Stimulated activated CD4-positive, alpha-beta T cell treated with anti-CD3 and anti-CD28 coated beads, Interleukin-1b, Interleukin-23, amount 100 ng/mL, for 4 hours (primary cell): ENCODE measurements at regions not wholly inside any gene's neighbourhood (a gene's known extent, or its start where the extent isn't known, plus 50 kb on each side); places are given as distances from the start of the nearest gene placed in this dataset.
"Not testable (repeated sequence)": the region's sequence is repeated elsewhere in the genome, so short reads cannot be mapped to it uniquely, and the experiment has no call there.

Experiments used
- DNase-seq, 2 donors: peaks; one replicate each; pipeline ENCODE4 v3.0.0-alpha.2; 2020; ENCODE audit warnings: low read depth in 2 of 2

GRCh38 chr3:158026236-158026635 lies 80.0 kb downstream of the SHOX2 start:
- DNase-seq: no peak

GRCh38 chr3:158019897-158020296 lies 86.3 kb downstream of the SHOX2 start:
- not testable (repeated sequence) for DNase-seq

GRCh38 chr3:158018462-158018861 lies 87.8 kb downstream of the SHOX2 start:
- DNase-seq: no peak

DNA sequence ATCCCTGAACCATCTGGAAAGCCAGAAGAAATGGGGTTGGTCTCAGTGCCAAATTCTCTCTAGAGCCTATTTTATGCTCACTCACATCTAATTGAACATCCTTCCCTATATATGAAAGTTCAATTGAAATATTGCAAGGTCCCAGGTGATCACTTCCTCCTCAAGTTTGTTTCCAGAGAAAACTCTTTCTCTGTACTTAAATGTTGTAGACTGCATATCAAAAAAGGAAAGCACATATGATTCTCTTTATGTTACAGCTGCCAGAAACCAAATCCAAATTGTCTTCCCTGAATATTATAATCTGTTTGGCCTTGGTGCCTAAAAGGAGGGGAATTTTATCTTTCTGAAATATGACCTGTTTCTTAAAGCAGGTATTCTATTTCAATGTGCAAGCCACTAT lies 93.3 kb downstream of the SHOX2 start:
- no peak for DNase-seq

DNA sequence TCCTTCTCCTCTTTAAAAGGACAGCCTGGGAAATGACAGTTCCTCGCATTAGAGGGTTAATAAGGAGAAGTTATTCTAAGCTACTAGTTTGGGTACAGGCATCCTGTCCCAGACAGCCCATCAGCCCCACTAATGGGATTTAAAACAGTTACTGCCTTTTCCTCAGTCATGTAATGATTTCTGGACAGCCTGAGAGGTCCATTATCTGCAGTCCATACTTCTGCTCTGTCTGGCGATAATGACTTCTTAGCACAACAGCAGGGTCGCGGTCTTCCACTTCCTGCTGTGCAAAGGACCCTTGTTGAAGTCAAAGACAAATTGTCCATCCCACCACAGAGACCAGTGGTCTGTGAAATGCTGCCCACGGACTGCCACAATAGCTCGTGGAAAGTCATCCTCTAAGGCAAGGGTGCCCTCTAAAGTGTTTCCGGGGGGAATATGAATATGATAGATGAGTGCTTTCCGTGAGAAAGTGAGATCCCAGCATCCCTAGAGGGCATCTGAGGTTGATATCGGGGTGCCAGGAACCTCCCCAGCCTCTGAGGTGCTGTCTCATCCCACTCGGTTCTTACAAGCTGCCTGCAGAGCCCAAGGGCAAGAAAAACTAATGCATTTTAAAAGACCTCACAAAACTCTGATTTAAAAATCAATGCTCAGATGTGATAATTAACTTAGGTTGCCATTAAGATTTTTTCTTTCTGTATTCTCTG lies 100.7 kb downstream of the SHOX2 start:
- no peak for DNase-seq

- DNase-seq: no peak
These were observed 107.0 kb downstream of the SHOX2 start for GRCh38 chr3:157999246-157999645.

DNA sequence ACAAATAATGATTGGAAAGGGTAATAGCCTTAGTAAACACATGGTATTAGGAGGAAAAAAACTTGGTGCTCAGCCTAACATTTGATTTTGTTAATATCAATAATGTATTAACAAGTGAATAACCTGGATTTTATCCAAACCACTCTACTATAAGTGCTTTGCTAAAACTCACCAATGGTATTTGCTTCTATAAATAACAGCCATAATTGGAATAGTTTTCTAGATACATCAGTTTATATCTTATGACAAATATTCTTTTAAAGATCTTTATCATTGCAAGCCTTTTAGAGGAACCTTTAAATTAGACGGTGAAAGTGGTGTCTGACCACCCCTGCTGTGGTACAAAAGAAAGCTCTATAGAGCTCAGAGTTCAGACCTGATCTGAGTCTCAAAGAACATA lies 123.9 kb downstream of the SHOX2 start:
- no peak for DNase-seq

GRCh38 chr3:157981819-157982218 lies 124.4 kb downstream of the SHOX2 start:
- no peak for DNase-seq

GRCh38 chr3:157979022-157979421 lies 127.2 kb downstream of the SHOX2 start:
- no peak for DNase-seq

- no peak for DNase-seq
These were observed 144.6 kb downstream of the SHOX2 start for GRCh38 chr3:157961665-157962064.

DNA sequence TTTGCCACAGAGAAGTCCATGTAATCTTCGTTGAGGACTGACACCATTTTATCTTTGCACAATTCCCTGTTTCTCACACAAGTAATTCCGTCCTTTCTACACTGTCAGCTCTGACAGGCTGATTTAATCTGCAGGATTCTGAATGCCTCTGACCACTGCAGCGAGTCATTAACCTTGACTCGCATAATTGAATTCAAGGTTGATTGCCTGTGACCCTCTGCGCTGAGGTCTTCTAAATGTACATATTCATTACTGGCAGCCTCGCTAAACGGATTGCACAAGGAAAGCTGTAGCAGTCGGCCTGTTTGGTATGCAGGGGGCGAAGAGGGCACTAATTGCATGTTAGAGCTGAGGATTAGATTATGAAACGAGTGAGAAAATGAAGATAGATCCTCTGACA lies 147.8 kb downstream of the SHOX2 start:
- DNase-seq: no peak

DNA sequence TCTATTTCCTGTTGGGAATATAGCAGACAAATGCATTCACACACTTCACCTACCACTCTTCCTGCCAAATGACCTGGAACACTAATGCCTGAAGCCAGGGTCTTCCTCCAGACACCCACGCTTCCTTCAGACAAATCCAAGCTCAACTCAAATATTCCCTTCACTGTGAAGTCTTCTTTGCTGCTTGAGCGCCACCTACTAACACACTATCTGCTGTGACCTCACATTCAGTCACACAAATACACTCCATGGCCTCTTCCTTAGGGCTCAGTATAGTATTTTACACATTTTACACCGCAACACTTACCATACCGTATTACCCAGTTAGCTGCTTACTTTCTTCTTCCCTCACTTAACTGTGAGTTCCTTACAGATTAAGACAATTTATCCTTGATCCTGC lies 149.4 kb downstream of the SHOX2 start:
- no peak for DNase-seq

DNA sequence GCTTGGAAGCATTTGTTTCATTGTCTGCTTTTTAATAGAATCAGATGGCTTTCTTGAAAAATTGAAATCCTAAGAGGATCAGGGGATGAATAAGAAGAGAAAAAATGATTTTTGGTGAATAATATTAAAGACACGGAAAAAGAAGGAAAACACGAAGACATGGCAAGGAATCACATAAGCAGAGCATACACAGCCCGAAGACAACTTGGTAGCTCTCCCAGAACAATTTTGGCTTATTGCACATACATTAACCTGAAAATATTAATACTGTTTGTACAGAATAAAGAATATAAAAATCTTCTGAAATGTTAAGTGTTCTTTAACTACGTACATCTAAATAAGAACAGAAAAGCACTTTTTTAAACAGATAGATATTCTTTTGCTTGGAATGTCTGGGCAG lies 150.0 kb downstream of the SHOX2 start:
- DNase-seq: no peak

GRCh38 chr3:157953565-157953964 lies 152.7 kb downstream of the SHOX2 start:
- no peak for DNase-seq

- DNase-seq: no peak
These were observed 157.4 kb downstream of the SHOX2 start for GRCh38 chr3:157948605-157949383.

DNA sequence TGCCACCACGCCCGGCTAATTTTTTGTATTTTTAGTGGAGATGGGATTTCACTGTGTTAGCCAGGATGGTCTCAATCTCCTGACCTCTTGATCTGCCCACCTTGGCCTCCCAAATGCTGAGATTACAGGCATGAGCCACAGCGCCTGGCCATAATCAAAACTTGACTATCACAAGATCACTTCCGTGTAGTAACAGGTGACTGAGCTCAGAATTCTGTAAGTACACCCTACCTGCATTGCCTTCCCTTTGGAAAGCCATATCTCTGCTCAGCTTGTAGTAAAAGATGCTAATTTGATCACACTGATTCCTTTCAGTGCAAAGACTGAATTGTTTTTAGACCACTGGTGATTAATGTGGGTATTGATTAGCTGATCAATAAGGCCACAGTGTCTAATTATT lies 167.1 kb downstream of the SHOX2 start:
- DNase-seq: no peak

- DNase-seq: no peak
These were observed 168.0 kb downstream of the SHOX2 start for GRCh38 chr3:157938154-157938779.

DNA sequence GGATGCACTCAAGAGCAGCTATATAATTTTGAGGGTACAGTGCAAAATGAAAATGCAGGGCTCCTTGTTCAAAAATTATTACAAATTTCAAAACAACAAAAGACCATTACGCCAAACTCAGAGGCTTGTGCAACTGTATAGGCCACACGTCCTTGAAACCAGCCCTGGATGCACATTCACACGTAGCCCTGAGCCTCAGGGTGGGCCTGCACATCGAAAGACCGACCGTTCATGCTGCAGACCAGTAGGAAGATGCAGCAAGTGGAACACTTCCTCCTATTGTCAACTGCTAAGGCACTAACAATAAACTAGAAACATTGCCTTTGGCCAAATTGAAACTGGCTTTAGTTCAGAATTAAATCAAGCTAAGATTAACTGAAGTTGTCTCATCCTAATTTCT lies 174.7 kb downstream of the SHOX2 start:
- no peak for DNase-seq

GRCh38 chr3:157930000-157930780 lies 176.0 kb downstream of the SHOX2 start:
- no peak for DNase-seq

GRCh38 chr3:157926822-157927221 lies 179.4 kb downstream of the SHOX2 start:
- DNase-seq: no peak

DNA sequence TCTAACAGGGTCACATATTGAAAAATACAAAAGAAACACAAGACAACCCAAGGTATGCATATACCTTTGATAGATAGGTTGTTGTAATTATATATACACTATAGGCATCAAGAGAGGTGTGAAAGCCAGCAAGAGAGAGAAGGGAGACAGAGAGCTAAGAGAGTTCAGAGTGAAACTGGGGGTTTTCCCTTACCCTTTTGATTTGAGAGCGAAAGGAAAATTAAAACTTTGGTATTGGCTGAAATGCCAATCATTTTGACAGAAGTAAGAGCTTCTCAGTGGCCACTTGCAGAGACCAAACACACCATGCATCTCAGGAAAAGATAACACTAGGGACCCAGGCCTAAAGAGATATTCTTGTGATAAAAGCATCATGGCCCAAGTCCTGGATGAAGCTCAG lies 183.6 kb downstream of the SHOX2 start:
- DNase-seq: no peak

GRCh38 chr3:157921811-157922210 lies 184.4 kb downstream of the SHOX2 start:
- no peak for DNase-seq
